Stimulated activated naive CD4-positive, alpha-beta T cell treated with Interleukin-2 at 50 U/mL for 16 hours (primary cell): ENCODE measurements at regions not wholly inside any gene's neighbourhood (a gene's known extent, or its start where the extent isn't known, plus 50 kb on each side); places are given as distances from the start of the nearest gene placed in this dataset.
"Not testable (repeated sequence)": the region's sequence is repeated elsewhere in the genome, so short reads cannot be mapped to it uniquely, and the experiment has no call there.

ENCODE experiments used
- DNase-seq: peaks from one replicate; lab custom pipeline; 2025; lab: John Stamatoyannopoulos, UW

DNA sequence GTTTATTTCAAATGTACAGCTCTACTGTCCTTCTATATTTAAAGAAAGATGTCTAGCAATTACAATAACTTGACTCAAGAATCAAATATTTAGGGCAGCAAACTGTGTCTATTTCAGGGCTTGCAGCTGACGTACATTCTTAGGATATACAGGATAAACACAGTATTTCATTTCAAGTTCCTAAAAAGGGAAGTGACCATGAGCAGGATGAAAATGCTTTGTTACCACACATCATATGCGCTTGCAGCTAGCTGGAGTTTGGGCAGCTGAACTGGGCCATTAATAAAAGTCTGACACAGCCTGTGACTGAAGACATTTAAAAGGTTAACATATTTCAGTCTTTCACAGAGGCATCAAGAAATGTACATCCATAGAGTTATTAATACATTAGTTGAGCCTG lies 264.6 kb upstream of the TRIB2 start:
- no peak for DNase-seq

- DNase-seq: no peak
Measured at GRCh38 chr2:12453731-12454130, 263.0 kb upstream of the TRIB2 start.

DNA sequence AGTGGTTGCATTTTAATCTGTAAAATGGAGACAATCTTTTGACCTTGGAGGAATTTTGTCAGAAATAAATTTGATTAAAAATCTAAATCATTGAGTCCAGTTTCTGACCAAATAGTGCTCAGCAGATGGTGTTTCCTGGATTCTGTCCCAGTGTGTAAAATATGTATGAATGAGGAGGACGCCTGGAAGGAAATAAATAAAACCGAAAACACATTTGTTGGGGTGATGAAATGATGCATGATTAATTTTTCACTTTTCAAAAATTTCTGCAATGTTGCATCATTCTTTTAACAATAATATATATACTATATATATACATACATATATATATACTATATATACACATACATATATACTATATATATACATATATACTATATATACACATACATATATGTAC lies 261.1 kb upstream of the TRIB2 start:
- no peak for DNase-seq

- peak; percentile 63 for DNase-seq
Measured at GRCh38 chr2:12456293-12457106, 260.2 kb upstream of the TRIB2 start.

- no peak for DNase-seq
Measured at GRCh38 chr2:12457831-12458230, 258.9 kb upstream of the TRIB2 start.

DNA sequence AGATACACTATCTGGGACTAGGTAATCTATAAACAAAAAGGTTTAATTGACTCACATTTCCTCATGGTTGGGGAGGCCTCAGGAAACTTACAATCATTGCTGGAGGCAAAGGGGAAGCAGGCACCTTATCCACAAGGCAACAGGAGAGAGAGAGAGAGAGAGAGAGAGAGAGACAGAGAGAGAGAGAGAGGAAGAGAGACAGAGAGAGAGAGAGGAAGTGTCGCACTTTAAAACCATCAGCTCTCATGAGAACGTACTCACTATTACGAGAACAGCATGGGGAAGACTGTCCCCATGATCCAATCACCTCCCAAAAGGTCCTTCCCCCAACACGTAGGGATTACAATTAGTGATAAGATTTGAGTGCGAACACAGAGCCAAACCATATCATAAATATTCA lies 253.5 kb upstream of the TRIB2 start:
- no peak for DNase-seq

DNA sequence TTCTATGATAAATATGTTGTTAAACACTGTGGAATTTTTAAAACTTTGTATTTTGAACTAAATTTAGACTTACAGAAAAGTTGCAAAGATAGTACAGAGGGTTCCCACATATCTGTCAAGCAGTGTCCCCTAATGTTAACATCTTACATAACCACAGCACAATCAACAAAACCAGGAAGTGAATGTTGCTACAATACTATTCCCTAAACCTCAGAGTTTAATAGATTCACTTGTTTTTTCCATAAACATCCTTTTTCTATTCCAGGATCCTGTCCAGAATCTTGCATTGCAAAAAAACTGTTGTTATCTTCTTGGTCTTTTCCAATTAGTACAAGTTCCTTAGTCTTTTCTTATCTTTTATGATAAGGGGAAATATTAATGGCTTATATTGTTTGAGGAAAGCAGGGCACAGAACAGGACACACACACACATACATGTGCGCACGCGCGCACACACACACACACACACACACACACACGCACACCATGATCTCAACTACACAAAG lies 251.1 kb upstream of the TRIB2 start:
- no peak for DNase-seq

GRCh38 chr2:12467303-12467702 lies 249.4 kb upstream of the TRIB2 start:
- no peak for DNase-seq

DNA sequence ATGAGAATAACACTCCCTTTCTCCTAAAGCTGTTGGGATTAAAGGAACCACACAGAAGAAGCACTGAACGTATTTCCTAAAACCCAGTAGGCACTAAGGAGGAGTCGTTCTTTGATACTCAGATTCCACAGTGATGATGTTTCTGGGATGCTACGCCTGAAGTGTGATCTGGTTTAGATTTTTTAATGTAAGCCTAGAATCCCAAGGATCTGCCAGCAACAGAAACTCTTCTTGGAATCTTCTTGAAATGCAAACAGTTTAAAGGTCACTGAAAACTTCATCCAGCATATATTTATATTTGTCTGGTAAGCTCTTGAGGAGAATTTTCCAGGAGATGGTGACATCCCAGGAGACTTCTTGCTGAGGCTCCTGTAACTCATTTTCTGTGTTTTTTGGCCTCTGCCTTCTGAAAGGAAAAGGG lies 247.6 kb upstream of the TRIB2 start:
- no peak for DNase-seq

GRCh38 chr2:12472265-12472664 lies 244.5 kb upstream of the TRIB2 start:
- DNase-seq: not testable (repeated sequence)

DNA sequence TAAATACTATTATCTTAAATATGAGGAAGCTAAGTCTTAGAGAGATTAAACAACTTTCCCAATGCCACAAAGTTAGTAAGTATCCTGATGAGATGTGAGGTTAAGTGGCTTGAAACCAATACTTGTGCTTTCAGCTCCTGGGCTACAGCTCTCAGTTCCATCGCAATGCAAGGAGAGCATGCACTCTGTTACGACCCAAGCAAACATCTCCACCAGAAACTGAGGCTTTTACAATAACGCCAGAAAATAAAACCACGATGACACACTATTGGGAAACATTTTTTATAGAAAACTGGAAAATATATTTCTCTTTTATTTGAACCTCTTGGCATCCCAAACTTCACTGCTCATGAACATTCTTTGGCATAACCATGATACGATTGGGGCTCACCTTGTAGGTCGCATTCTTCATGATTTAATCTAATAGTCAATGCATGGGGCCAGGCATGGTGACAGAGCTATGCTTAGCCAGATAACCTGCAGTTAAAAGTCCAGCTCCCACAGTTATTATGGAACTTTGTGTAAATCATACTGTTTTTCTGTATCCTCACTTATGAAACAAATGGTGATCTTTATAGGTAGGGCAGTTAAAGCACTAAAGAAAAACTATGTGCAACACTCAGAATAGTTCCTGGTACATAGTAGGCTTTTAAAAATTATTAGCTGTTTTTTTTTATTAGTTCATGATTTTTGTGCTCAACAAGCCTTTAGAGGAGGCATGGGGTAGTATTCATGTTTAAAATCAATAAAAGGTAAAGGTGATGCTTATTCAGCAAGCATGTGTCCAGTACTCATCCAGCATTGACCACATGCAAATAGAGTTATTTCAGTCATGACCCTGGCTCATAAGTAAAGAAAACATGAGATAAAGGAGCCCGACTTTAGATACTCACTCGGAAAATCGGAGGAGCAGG lies 238.3 kb upstream of the TRIB2 start:
- no peak for DNase-seq

DNA sequence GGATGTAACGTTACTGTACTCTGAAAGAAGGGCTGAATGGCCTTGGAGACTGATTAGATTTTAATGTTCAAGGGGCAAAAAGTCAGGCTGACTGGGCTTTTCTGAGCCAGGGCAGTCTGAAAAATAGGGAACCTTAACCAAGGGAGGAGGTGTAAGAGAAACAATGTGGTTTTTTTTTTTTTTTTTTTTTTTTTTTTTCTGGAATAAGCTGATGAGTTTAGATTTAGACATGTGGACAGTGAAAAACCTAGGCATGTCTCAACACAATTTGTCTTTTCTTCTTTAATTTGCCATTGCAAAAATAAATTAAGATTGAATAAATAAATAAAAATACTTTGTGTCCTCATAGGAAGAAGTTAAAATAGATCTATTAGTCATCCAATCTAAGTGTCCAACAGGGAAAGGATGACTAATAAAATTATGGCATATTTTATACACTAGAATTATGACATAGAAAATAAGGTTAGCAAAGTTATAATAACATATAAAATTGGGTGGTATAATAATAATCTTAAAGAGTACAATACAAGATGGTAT lies 237.6 kb upstream of the TRIB2 start:
- DNase-seq: no peak

- DNase-seq: no peak
Measured at GRCh38 chr2:12484536-12485115, 232.1 kb upstream of the TRIB2 start.

GRCh38 chr2:12486205-12487118 lies 230.3 kb upstream of the TRIB2 start:
- DNase-seq: no peak

- DNase-seq: no peak
Measured at GRCh38 chr2:12487253-12488004, 229.3 kb upstream of the TRIB2 start.

DNA sequence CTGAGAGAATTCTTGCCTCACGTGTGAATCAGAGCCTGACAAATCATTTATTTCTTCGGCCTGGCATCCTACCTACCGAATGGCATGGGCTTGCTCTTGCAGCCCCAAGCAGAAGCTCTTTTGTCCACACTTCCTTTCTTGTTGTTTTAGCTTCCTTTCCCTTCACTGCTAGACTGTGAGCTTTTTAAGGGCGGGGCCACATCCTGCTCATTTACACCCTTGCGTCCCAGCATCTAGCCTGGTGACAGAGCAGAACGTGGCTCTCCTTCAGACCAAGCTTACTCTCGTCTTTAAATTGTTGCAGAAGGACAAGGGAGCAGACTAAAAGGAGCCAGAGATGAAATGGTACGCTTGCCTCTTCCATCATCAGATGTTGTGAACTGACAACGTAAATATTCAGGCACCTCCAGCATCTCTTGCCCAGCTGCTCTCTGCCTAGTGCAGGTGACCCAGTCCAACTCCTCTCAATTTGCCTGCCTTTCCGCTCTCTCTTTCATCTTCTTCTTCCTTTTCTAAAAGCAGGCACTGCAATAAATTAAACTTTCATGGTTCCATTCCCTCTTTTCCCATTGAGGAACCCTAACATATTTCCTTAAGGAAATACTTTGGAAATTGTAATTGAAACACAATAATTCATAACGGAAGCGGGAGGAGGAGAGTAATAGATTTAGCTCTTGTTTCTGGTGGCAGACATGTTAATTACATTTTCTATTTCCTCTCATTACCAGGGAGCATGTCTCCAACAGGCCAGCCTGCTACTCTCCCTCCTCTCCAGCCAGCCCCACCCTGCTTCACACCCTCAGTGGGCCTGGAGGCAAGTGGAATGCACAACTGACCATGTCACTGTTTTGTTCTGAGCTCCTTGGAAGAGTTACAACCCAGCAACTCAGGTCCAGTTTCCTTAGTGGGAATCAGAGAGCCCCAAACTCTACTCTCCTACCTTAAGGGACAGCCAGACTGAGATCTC lies 228.1 kb upstream of the TRIB2 start:
- DNase-seq: peak; percentile 22

DNA sequence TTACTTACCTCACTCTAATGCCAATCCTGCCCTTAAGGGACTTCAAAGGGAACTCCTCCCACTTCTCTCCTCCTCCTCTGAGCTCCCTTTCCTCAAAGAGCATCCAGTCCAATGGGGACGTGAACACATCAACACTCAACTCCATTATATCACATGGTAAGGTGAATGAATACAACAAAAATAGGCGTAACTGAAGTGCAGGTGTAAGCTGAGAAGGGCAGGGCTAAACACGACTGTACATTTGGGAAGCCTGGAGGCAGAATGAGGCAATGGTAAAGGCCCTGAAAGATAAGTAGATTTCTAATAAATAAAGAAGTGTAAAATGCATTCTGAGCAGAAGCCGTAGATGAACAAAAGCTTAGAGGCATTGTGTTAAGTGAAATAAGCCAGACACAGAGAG lies 226.1 kb upstream of the TRIB2 start:
- DNase-seq: no peak

GRCh38 chr2:12492360-12492759 lies 224.4 kb upstream of the TRIB2 start:
- not testable (repeated sequence) for DNase-seq

GRCh38 chr2:12493031-12493513 lies 223.7 kb upstream of the TRIB2 start:
- peak; percentile 30 for DNase-seq
